ENCODE measurements at regions not wholly inside any gene's neighbourhood (a gene's known extent, or its start where the extent isn't known, plus 50 kb on each side); places are given as distances from the start of the nearest gene placed in this dataset.

GRCh38 chr15:69643476-69643875 lies 190.9 kb downstream of the RPLP1 start:
- H3K4me3 ChIP-seq (ENCODE audit: low read depth, low read length, poor library complexity, severe bottlenecking), result no peak overlapping the region
- no peaks in the 10 kb centered on the region for H3F3A ChIP-seq (ENCODE audit: insufficient read depth, low read length)
- no peaks in the 10 kb centered on the region for H3K79me2 ChIP-seq (ENCODE audit: insufficient read depth, low read length)
- H3K27ac ChIP-seq (ENCODE audit: low read depth, low read length, poor library complexity, severe bottlenecking), result no peak overlapping the region
- no peak overlapping the region for H3K4me2 ChIP-seq (ENCODE audit: low read length)
- H2AFZ ChIP-seq (ENCODE audit: low read length), result no peak overlapping the region
- H3K27me3 ChIP-seq (ENCODE audit: insufficient read depth, low read length), result no peaks in the 10 kb centered on the region
- H4K20me1 ChIP-seq (ENCODE audit: insufficient read depth, low read length), result no peaks in the 10 kb centered on the region
- peaks cover 7% of the 10 kb centered on the region for H3K9me3 ChIP-seq (ENCODE audit: low read length)
- no peak for TF ChIP-seq EZH2 (IDR thresholded peaks at IDR 0.05; ENCODE audit: borderline replicate concordance, low read length)
- TF ChIP-seq, protein P1, sequence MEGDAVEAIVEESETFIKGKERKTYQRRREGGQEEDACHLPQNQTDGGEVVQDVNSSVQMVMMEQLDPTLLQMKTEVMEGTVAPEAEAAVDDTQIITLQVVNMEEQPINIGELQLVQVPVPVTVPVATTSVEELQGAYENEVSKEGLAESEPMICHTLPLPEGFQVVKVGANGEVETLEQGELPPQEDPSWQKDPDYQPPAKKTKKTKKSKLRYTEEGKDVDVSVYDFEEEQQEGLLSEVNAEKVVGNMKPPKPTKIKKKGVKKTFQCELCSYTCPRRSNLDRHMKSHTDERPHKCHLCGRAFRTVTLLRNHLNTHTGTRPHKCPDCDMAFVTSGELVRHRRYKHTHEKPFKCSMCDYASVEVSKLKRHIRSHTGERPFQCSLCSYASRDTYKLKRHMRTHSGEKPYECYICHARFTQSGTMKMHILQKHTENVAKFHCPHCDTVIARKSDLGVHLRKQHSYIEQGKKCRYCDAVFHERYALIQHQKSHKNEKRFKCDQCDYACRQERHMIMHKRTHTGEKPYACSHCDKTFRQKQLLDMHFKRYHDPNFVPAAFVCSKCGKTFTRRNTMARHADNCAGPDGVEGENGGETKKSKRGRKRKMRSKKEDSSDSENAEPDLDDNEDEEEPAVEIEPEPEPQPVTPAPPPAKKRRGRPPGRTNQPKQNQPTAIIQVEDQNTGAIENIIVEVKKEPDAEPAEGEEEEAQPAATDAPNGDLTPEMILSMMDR (IDR thresholded peaks at IDR 0.05; ENCODE audit: low read length), result no peak
- H3K9ac ChIP-seq (ENCODE audit: low read length), result no peak overlapping the region
- H3K4me1 ChIP-seq (ENCODE audit: insufficient read depth, low read length, severe bottlenecking), result no peaks in the 10 kb centered on the region
- H3K36me3 ChIP-seq (ENCODE audit: insufficient read depth, low read length), result no peaks in the 10 kb centered on the region
- H3K9me2 ChIP-seq (ENCODE audit: low read depth, low read length), result no peaks in the 10 kb centered on the region

DNA sequence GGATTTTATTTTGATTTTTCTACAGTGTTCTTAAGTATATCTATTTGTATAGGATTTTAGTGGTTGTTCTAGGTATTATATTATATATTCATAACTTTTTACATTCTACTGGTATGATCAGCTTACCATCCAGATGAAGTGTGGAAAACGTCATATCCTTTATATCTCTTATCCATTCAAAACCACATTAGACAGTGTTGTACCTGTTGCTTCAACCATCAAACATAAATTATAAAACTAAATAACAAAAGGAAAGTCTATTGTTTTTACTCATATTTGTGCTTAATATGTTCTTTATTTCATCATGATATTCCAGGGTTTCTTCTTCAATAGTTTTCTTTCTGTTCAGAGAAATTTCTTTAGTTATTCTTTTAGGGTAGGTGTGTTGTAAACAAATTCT lies 191.4 kb downstream of the RPLP1 start:
- no peaks in the 10 kb centered on the region for H3F3A ChIP-seq (ENCODE audit: insufficient read depth, low read length)
- TF ChIP-seq, protein P1 (IDR thresholded peaks at IDR 0.05; ENCODE audit: low read length), result no peak
- no peak for TF ChIP-seq EZH2 (IDR thresholded peaks at IDR 0.05; ENCODE audit: borderline replicate concordance, low read length)
- peaks cover 7% of the 10 kb centered on the region for H3K9me3 ChIP-seq (ENCODE audit: low read length)
- 0 out of 2 replicates have a peak, but pooled peaks cover under 1% of the 10 kb centered on the region for H3K27me3 ChIP-seq (ENCODE audit: insufficient read depth, low read length)
- H3K79me2 ChIP-seq (ENCODE audit: insufficient read depth, low read length), result no peaks in the 10 kb centered on the region
- no peak overlapping the region for H3K27ac ChIP-seq (ENCODE audit: low read depth, low read length, poor library complexity, severe bottlenecking)
- no peak overlapping the region for H3K9ac ChIP-seq (ENCODE audit: low read length)
- H3K4me3 ChIP-seq (ENCODE audit: low read depth, low read length, poor library complexity, severe bottlenecking), result no peak overlapping the region
- no peak overlapping the region for H2AFZ ChIP-seq (ENCODE audit: low read length)
- H3K4me2 ChIP-seq (ENCODE audit: low read length), result no peak overlapping the region
- no peaks in the 10 kb centered on the region for H3K4me1 ChIP-seq (ENCODE audit: insufficient read depth, low read length, severe bottlenecking)
- H3K9me2 ChIP-seq (ENCODE audit: low read depth, low read length), result no peaks in the 10 kb centered on the region
- H4K20me1 ChIP-seq (ENCODE audit: insufficient read depth, low read length), result no peaks in the 10 kb centered on the region
- no peaks in the 10 kb centered on the region for H3K36me3 ChIP-seq (ENCODE audit: insufficient read depth, low read length)

DNA sequence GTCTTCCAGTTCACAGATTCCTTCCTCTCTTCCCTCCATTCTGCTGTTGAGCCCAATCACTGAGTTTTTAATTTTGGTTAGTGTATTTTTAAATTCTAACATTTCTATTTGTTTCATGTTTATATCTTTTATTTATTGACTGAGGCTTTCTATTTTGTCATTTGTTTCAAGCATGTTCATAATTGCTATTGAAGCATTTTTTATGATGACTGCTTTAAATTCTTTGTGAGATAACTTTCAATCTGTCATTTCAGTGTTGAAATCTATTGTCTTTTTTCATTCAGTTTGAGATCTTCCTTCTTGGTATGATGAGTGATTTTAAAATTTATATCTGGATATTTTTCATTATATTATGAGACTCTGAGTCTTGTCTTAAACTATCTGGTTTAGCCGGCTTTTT lies 192.3 kb downstream of the RPLP1 start:
- no peak overlapping the region for H3K9ac ChIP-seq (ENCODE audit: low read length)
- H3F3A ChIP-seq (ENCODE audit: insufficient read depth, low read length), result no peaks in the 10 kb centered on the region
- no peaks in the 10 kb centered on the region for H3K36me3 ChIP-seq (ENCODE audit: insufficient read depth, low read length)
- no peak overlapping the region for H3K4me3 ChIP-seq (ENCODE audit: low read depth, low read length, poor library complexity, severe bottlenecking)
- no peak overlapping the region for H3K4me2 ChIP-seq (ENCODE audit: low read length)
- no peak overlapping the region for H2AFZ ChIP-seq (ENCODE audit: low read length)
- no peaks in the 10 kb centered on the region for H3K9me2 ChIP-seq (ENCODE audit: low read depth, low read length)
- no peaks in the 10 kb centered on the region for H3K4me1 ChIP-seq (ENCODE audit: insufficient read depth, low read length, severe bottlenecking)
- H3K9me3 ChIP-seq (ENCODE audit: low read length), result peaks cover 7% of the 10 kb centered on the region
- no peaks in the 10 kb centered on the region for H4K20me1 ChIP-seq (ENCODE audit: insufficient read depth, low read length)
- H3K79me2 ChIP-seq (ENCODE audit: insufficient read depth, low read length), result no peaks in the 10 kb centered on the region
- TF ChIP-seq, protein P1 (IDR thresholded peaks at IDR 0.05; ENCODE audit: low read length), result no peak
- no peak for TF ChIP-seq EZH2 (IDR thresholded peaks at IDR 0.05; ENCODE audit: borderline replicate concordance, low read length)
- 0 out of 2 replicates have a peak, but pooled peaks cover 8% of the 10 kb centered on the region for H3K27me3 ChIP-seq (ENCODE audit: insufficient read depth, low read length)
- no peak overlapping the region for H3K27ac ChIP-seq (ENCODE audit: low read depth, low read length, poor library complexity, severe bottlenecking)
